Esophagus squamous epithelium (tissue), 4 donors: ENCODE measurements at regions not wholly inside any gene's neighbourhood (a gene's known extent, or its start where the extent isn't known, plus 50 kb on each side); places are given as distances from the start of the nearest gene placed in this dataset.

Source experiments
- CTCF ChIP-seq, 6 experiments: fragments of 450-650 bp in 4 of 6; fragments of 200-600 bp in 2 of 6; sonication (generic) in 2 of 6; IDR thresholded peaks; one replicate each; pipeline ENCODE4 v1.5.1; 2016 to 2019; ENCODE audit warnings: antibody characterized with exemption in 6 of 6, mild to moderate bottlenecking in 4 of 6, moderate library complexity in 4 of 6
- POLR2A ChIP-seq, 4 donors: fragments of 450-650 bp; IDR thresholded peaks; one replicate each; pipeline ENCODE4 v1.6.1; 2017; ENCODE audit warnings: antibody characterized with exemption in 4 of 4, mild to moderate bottlenecking in 4 of 4, moderate library complexity in 3 of 4

DNA sequence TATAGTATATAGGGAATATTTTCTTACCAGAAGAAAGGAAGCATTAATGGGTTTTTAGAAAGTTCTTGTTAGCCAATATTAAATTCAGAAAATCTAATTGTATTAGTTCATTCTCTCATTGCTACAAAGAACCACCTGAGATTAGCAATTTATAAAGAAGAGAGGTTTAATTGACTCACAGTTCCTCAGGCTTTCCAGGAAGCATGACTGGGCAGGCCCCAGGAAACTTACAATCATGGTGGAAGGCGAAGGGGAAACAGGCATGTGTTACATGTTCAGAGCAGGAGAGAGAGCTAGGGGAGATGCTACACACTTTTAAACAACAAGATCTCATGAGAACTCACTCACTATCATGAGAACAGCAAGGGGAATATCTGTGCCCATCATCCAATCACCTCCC is 304.0 kb upstream of the CDH12 start:
- TF ChIP-seq POLR2A (IDR thresholded peaks at IDR 0.05) (no peak), CTCF (IDR thresholded peaks at IDR 0.05) (no peak)
